Astrocyte (in vitro differentiated cells and primary cell): ENCODE measurements at regions not wholly inside any gene's neighbourhood (a gene's known extent, or its start where the extent isn't known, plus 50 kb on each side); places are given as distances from the start of the nearest gene placed in this dataset.

Source experiments
- CTCF ChIP-seq: IDR thresholded peaks from 2 replicates; pipeline ENCODE4 v1.5.1; 2011; ENCODE audit warnings: low read depth, mild to moderate bottlenecking, inconsistent platforms, low read length, moderate library complexity; ENCODE audit not compliant: insufficient read depth
- EZH2 ChIP-seq: IDR thresholded peaks from 2 replicates; pipeline ENCODE4 v1.6.1; 2012; ENCODE audit warnings: mild to moderate bottlenecking, low read length, inconsistent platforms; ENCODE audit not compliant: insufficient read depth

GRCh38 chr12:76944892-76945291, 66.1 kb upstream of the CSRP2 start:
- TF ChIP-seq CTCF (no peak), EZH2 (no peak)
